Heart left ventricle (tissue), 13 donors: ENCODE measurements at regions not wholly inside any gene's neighbourhood (a gene's known extent, or its start where the extent isn't known, plus 50 kb on each side); places are given as distances from the start of the nearest gene placed in this dataset.

Experiments
- POLR2A ChIP-seq, 2 donors: fragments of 450-650 bp; IDR thresholded peaks; one replicate each; pipeline ENCODE4 v1.6.1; 2017; ENCODE audit warnings: antibody characterized with exemption in 2 of 2, mild to moderate bottlenecking in 2 of 2, moderate library complexity in 2 of 2
- TF ChIP-seq, protein P1 (sequence below), 12 donors: fragments of 200-600 bp; sonication (generic) in 4 of 12; IDR thresholded peaks; one replicate each; pipeline versions ENCODE4 v1.5.0 to v1.8.0; 2018 to 2022; ENCODE audit warnings: antibody characterized with exemption in 12 of 12, mild to moderate bottlenecking in 5 of 12
- donor health status: ischemic (EF 13 %, LVEDD 7.1; RV severe dilation, severe dysfunction).
- donor health status: DM: no; HTN: yes; CAD: no.
- donor health status: DM: no; HTN: no; CAD: no.
- donor health status: ischemic (EF 25% LVEDD 6.9; RV normal size, moderate dysfunction).
- donor health status: ischemic (EF 25% LVEDD 5.7; RV mildly dilated, moderate dysfunction).
- donor health status: ischemic (EF 35%, LVEDD 5.7; RV mildly dilated, moderate dysfunction).
- donor health status: nonischemic (EF 11% LVEDD 7.7; RV severe dilation, severe dysfunction).
- donor health status: DM: yes; HTN: yes; CAD: no.
- donor health status: PGD.
- donor health status: ischemic (EF 29% LVEDD 5.4; RV normal size, mild dysfunction).
- donor health status: nonischemic (EF 23%, LVEDD 6.1; RV moderate dilation, normal function).

DNA sequence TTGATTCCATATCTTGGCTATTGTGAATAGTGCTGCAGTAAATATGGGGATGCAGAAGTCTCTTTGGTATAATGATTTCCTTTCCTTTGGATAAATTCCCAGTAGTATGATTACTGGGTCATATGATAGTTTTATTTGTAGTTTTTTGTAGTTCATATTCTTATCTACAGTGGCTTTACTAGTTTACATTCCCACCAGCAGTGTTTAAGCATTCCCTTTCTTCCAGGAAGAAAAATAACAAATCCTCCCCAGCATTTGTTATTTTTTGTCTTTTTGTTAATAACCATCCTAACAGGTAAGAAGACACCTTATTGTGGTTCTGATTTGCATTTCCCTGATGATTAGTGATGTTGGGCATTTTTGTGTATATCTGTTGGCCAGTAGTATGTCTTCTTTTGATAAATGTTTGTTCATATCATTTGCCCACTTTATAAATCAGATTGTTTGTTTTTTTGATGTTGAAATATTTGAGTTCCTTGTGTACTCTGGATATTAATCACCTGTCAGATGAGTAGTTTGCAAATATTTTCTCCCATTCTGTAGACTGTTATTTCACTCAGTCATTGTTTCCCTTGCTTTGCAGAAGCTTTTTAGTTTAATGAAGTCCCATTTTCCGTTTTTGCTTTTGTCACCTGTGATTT, 163.3 kb upstream of the THRB start:
- no peak for TF ChIP-seq POLR2A (IDR thresholded peaks at IDR 0.05)
- TF ChIP-seq, protein P1, sequence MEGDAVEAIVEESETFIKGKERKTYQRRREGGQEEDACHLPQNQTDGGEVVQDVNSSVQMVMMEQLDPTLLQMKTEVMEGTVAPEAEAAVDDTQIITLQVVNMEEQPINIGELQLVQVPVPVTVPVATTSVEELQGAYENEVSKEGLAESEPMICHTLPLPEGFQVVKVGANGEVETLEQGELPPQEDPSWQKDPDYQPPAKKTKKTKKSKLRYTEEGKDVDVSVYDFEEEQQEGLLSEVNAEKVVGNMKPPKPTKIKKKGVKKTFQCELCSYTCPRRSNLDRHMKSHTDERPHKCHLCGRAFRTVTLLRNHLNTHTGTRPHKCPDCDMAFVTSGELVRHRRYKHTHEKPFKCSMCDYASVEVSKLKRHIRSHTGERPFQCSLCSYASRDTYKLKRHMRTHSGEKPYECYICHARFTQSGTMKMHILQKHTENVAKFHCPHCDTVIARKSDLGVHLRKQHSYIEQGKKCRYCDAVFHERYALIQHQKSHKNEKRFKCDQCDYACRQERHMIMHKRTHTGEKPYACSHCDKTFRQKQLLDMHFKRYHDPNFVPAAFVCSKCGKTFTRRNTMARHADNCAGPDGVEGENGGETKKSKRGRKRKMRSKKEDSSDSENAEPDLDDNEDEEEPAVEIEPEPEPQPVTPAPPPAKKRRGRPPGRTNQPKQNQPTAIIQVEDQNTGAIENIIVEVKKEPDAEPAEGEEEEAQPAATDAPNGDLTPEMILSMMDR (IDR thresholded peaks at IDR 0.05): no peak
